ENCODE measurements at regions not wholly inside any gene's neighbourhood (a gene's known extent, or its start where the extent isn't known, plus 50 kb on each side); places are given as distances from the start of the nearest gene placed in this dataset.

GRCh38 chr1:220353229-220354012 lies 81.2 kb upstream of the RAB3GAP2 start:
- in situ Hi-C loops (cut with MboI; ENCODE audit: low pct_ligation_motif_present in 1 of 4, low pct_unique_long_range_greater_than_20kb in 1 of 4, low sequenced_read_pairs in 3 of 4) = no loop called here

GRCh38 chr1:220348211-220348610 lies 76.0 kb upstream of the RAB3GAP2 start:
- no peak for DNase-seq
- no peaks in the 10 kb centered on the region for H3K4me1 ChIP-seq
- intact Hi-C loops (cut with DNase I; ENCODE audit: low total_unique reads) = no loop called here
- no peaks in the 10 kb centered on the region for H3K27me3 ChIP-seq
- no peak for TF ChIP-seq EP300 (IDR thresholded peaks at IDR 0.05; ENCODE audit: low read depth)
- TF ChIP-seq POLR2AphosphoS5 (IDR thresholded peaks at IDR 0.05) = no peak
- TF ChIP-seq POLR2A (IDR thresholded peaks at IDR 0.05) = no peak
- TF ChIP-seq, protein P1, sequence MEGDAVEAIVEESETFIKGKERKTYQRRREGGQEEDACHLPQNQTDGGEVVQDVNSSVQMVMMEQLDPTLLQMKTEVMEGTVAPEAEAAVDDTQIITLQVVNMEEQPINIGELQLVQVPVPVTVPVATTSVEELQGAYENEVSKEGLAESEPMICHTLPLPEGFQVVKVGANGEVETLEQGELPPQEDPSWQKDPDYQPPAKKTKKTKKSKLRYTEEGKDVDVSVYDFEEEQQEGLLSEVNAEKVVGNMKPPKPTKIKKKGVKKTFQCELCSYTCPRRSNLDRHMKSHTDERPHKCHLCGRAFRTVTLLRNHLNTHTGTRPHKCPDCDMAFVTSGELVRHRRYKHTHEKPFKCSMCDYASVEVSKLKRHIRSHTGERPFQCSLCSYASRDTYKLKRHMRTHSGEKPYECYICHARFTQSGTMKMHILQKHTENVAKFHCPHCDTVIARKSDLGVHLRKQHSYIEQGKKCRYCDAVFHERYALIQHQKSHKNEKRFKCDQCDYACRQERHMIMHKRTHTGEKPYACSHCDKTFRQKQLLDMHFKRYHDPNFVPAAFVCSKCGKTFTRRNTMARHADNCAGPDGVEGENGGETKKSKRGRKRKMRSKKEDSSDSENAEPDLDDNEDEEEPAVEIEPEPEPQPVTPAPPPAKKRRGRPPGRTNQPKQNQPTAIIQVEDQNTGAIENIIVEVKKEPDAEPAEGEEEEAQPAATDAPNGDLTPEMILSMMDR (IDR thresholded peaks at IDR 0.05) = no peak
- no peaks in the 10 kb centered on the region for H3K36me3 ChIP-seq
- no peak overlapping the region for H3K27ac ChIP-seq
- H3K9me3 ChIP-seq = no peaks in the 10 kb centered on the region
- no peak overlapping the region for H3K4me3 ChIP-seq
- WGBS, 2 donors (ENCODE audit: low coverage in 1 of 2) = 84 to 94% methylated on average over 7 of the region's 7 CpGs
- in situ Hi-C loops (cut with MboI; ENCODE audit: low pct_ligation_motif_present in 1 of 4, low pct_unique_long_range_greater_than_20kb in 1 of 4, low sequenced_read_pairs in 3 of 4) = no loop called here

More at GRCh38 chr1:220353229-220354012, 81.2 kb upstream of the RAB3GAP2 start:
- TF ChIP-seq POLR2A (IDR thresholded peaks at IDR 0.05) = no peak
- TF ChIP-seq, protein P1 (IDR thresholded peaks at IDR 0.05) = no peak
- no peak for TF ChIP-seq POLR2AphosphoS5 (IDR thresholded peaks at IDR 0.05)
- no peak for TF ChIP-seq EP300 (IDR thresholded peaks at IDR 0.05; ENCODE audit: low read depth)
- Histone ChIP-seq H3K4me3 (no peak overlapping the region), H3K4me1 (no peaks in the 10 kb centered on the region), H3K27ac (no peak overlapping the region), H3K27me3 (no peaks in the 10 kb centered on the region), H3K9me3 (no peaks in the 10 kb centered on the region), H3K36me3 (no peaks in the 10 kb centered on the region)
- intact Hi-C loops (cut with DNase I; ENCODE audit: low total_unique reads) = no loop called here
- no peak for DNase-seq
- WGBS, 2 donors (ENCODE audit: low coverage in 1 of 2) = 89 to 93% methylated on average over 3 to 24 of the region's 24 CpGs

DNA sequence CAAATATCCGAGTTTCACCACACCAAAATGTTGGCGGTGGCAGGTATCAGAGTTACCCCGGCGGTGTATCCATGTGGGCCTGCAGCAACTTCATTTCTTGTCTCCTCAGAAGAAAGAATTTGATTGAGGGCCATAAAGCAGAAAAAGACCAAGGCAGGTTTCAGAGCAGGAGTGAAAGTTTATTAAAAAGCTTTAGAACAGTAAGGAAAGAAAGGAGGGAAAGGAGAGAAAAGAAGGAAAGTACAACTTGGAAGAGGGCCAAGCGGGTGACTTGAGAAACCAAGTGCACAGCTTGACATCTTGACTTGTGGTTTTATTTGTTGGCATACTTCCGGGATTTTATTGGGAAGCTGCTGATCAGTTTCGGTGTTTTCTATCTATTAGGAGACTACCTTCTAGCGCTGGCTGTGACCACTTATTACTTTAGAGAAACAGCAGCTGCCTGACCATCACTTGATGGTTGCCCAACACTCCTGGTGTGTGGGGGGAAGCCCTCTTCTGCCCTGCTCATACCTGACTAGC lies 75.5 kb upstream of the RAB3GAP2 start:
- H3K36me3 ChIP-seq = no peaks in the 10 kb centered on the region
- in situ Hi-C loops (cut with MboI; ENCODE audit: low pct_ligation_motif_present in 1 of 4, low pct_unique_long_range_greater_than_20kb in 1 of 4, low sequenced_read_pairs in 3 of 4) = no loop called here

GRCh38 chr1:220344745-220345144 lies 72.5 kb upstream of the RAB3GAP2 start:
- in situ Hi-C loops (cut with MboI; ENCODE audit: low pct_ligation_motif_present in 1 of 4, low pct_unique_long_range_greater_than_20kb in 1 of 4, low sequenced_read_pairs in 3 of 4) (no loop called here), intact Hi-C loops (cut with DNase I; ENCODE audit: low total_unique reads) (no loop called here)
- 78 to 100% methylated on average over 1 to 3 of the region's 3 CpGs for WGBS, 2 donors (ENCODE audit: low coverage in 1 of 2)
- no peaks in the 10 kb centered on the region for H3K9me3 ChIP-seq
- no peak overlapping the region for H3K4me3 ChIP-seq
- H3K36me3 ChIP-seq = no peaks in the 10 kb centered on the region
- no peaks in the 10 kb centered on the region for H3K4me1 ChIP-seq
- no peak overlapping the region for H3K27ac ChIP-seq
- DNase-seq = no peak
- TF ChIP-seq, protein P1 (IDR thresholded peaks at IDR 0.05) = no peak
- TF ChIP-seq POLR2A (IDR thresholded peaks at IDR 0.05) (no peak), EP300 (IDR thresholded peaks at IDR 0.05; ENCODE audit: low read depth) (no peak), POLR2AphosphoS5 (IDR thresholded peaks at IDR 0.05) (no peak)
- H3K27me3 ChIP-seq = no peaks in the 10 kb centered on the region

More for the DNA sequence above, 75.5 kb upstream of the RAB3GAP2 start:
- H3K9me3 ChIP-seq = no peaks in the 10 kb centered on the region
- H3K27me3 ChIP-seq = no peaks in the 10 kb centered on the region
- H3K4me1 ChIP-seq = no peaks in the 10 kb centered on the region
- 76 to 91% methylated on average over 7 to 8 of the region's 8 CpGs for WGBS, 2 donors (ENCODE audit: low coverage in 1 of 2)
- no peak overlapping the region for H3K4me3 ChIP-seq
- DNase-seq = no peak
- no peak for TF ChIP-seq POLR2AphosphoS5 (IDR thresholded peaks at IDR 0.05)
- intact Hi-C loops (cut with DNase I; ENCODE audit: low total_unique reads) = no loop called here
- no peak overlapping the region for H3K27ac ChIP-seq
